Liver (tissue), 7 donors: ENCODE measurements at regions not wholly inside any gene's neighbourhood (a gene's known extent, or its start where the extent isn't known, plus 50 kb on each side); places are given as distances from the start of the nearest gene placed in this dataset.

Source experiments
- DNase-seq: peaks from one replicate; pipeline ENCODE4 v3.0.0-alpha.2; 2017; ENCODE audit warnings: low spot score
- H3K27ac ChIP-seq, 2 donors: one replicate each; pipeline ENCODE4 v1.7.0; 2013; ENCODE audit warnings: inconsistent platforms in 2 of 2, low read length in 2 of 2, control low read depth in 1 of 2, low read depth in 1 of 2, mild to moderate bottlenecking in 1 of 2
- H3K27me3 ChIP-seq, 4 donors: one replicate each; pipeline versions ENCODE4 v1.6.1 to v1.7.0; 2013; ENCODE audit warnings: low read length in 3 of 4, inconsistent platforms in 1 of 4, mild to moderate bottlenecking in 1 of 4, moderate library complexity in 1 of 4; ENCODE audit not compliant: control insufficient read depth in 4 of 4, insufficient read depth in 4 of 4
- H3K36me3 ChIP-seq, 4 donors: one replicate each; pipeline versions ENCODE4 v1.6.1 to v1.7.0; 2013; ENCODE audit warnings: low read length in 3 of 4, mild to moderate bottlenecking in 3 of 4, low read depth in 1 of 4, moderate library complexity in 1 of 4; ENCODE audit not compliant: control insufficient read depth in 4 of 4, insufficient read depth in 3 of 4
- H3K4me1 ChIP-seq, 4 donors: one replicate each; pipeline versions ENCODE4 v1.6.1 to v1.7.0; 2013; ENCODE audit warnings: low read length in 3 of 4, mild to moderate bottlenecking in 3 of 4, moderate library complexity in 1 of 4; ENCODE audit not compliant: control insufficient read depth in 4 of 4, insufficient read depth in 4 of 4
- H3K4me3 ChIP-seq, 3 donors: one replicate each; pipeline versions ENCODE4 v1.6.1 to v1.7.0; 2013; ENCODE audit warnings: low read length in 3 of 3, control low read depth in 1 of 3, low read depth in 1 of 3, mild to moderate bottlenecking in 1 of 3
- H3K9ac ChIP-seq, 2 donors: one replicate each; pipeline ENCODE4 v1.7.0; 2013; ENCODE audit warnings: low read length in 2 of 2, mild to moderate bottlenecking in 2 of 2, moderate library complexity in 2 of 2, control low read depth in 1 of 2, low read depth in 1 of 2
- H3K9me3 ChIP-seq, 4 donors: one replicate each; pipeline versions ENCODE4 v1.6.1 to v1.7.0; 2013; ENCODE audit warnings: low read length in 3 of 4; ENCODE audit not compliant: control insufficient read depth in 4 of 4
- FOXA2 ChIP-seq: IDR thresholded peaks from 2 replicates; pipeline ENCODE4 v1.6.1; 2016; ENCODE audit warnings: antibody characterized with exemption
- GABPA ChIP-seq, 2 donors: IDR thresholded peaks in 1 of 2; conservative IDR thresholded peaks in 1 of 2; 2 replicates each; pipeline ENCODE4 v1.6.1; 2016; ENCODE audit warnings: antibody characterized with exemption in 2 of 2, mild to moderate bottlenecking in 1 of 2, moderate library complexity in 1 of 2
- HNF4G ChIP-seq: IDR thresholded peaks from 2 replicates; pipeline ENCODE4 v1.6.1; 2016; ENCODE audit warnings: antibody characterized with exemption
- NR2F2 ChIP-seq: IDR thresholded peaks from 2 replicates; pipeline ENCODE4 v1.6.1; 2016; ENCODE audit warnings: antibody characterized with exemption
- RAD21 ChIP-seq, 2 donors: IDR thresholded peaks; 2 replicates each; pipeline ENCODE4 v1.6.1; 2016; ENCODE audit warnings: antibody characterized with exemption in 2 of 2, mild to moderate bottlenecking in 2 of 2
- TAF1 ChIP-seq: conservative IDR thresholded peaks from 2 replicates; pipeline ENCODE4 v1.6.1; 2016; ENCODE audit warnings: antibody characterized with exemption, mild to moderate bottlenecking
- YY1 ChIP-seq: IDR thresholded peaks from 2 replicates; pipeline ENCODE4 v1.6.1; 2016; ENCODE audit warnings: antibody characterized with exemption, mild to moderate bottlenecking
- WGBS: extraction: QIAGEN DNeasy Blood & Tissue Kit; methylation state at CpG from one replicate; pipeline ENCODE4 v1.1.7; 2013; 5-methylcytosine and 5-hydroxymethylcytosine counted together
- TF ChIP-seq, protein P1 (sequence below): IDR thresholded peaks from 2 replicates; pipeline ENCODE4 v1.6.1; 2016; ENCODE audit warnings: antibody characterized with exemption
- TF ChIP-seq, protein P2 (sequence below): IDR thresholded peaks from 2 replicates; pipeline ENCODE4 v1.6.1; 2016; ENCODE audit warnings: antibody characterized with exemption, mild to moderate bottlenecking
- donor health status: healthy.
- donor health status: healthy.
- donor health status: healthy.
- donor health status: healthy.

DNA sequence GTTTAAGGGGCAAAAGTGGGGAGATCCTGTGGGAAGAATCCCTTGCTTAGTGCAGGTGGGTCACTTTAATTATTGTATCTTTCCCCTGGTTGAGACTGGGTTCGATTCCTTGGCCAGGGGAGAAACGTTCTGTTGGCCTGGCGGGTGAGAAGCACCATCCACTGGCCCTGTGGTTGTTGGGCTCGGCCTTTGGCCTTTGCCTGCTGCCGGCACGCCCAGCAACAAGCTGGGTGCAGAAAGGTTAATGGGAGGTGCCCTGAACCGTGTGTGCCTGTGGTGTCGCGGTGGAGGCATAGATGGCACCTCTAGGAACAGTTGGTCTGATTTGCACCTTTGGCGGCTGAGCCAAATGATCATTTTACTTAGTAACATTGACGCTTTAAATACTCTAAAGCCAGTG, 363.6 kb upstream of the CNTNAP2 start:
- WGBS = 90% methylated on average over 11 of the region's 11 CpGs
- no peak overlapping the region for H3K9ac ChIP-seq
- peaks cover 0 to 3% (median 0%) of the 10 kb centered on the region in 4 donors for H3K9me3 ChIP-seq
- no peak overlapping the region for H3K4me3 ChIP-seq
- H3K27me3 ChIP-seq = no peaks in the 10 kb centered on the region
- H3K36me3 ChIP-seq = no peaks in the 10 kb centered on the region
- no peak overlapping the region for H3K27ac ChIP-seq
- no peak for DNase-seq
- TF ChIP-seq GABPA (IDR thresholded peaks at IDR 0.05 in 1 of 2, conservative IDR thresholded peaks at IDR 0.05 in 1 of 2) = no peak
- TF ChIP-seq, protein P1, sequence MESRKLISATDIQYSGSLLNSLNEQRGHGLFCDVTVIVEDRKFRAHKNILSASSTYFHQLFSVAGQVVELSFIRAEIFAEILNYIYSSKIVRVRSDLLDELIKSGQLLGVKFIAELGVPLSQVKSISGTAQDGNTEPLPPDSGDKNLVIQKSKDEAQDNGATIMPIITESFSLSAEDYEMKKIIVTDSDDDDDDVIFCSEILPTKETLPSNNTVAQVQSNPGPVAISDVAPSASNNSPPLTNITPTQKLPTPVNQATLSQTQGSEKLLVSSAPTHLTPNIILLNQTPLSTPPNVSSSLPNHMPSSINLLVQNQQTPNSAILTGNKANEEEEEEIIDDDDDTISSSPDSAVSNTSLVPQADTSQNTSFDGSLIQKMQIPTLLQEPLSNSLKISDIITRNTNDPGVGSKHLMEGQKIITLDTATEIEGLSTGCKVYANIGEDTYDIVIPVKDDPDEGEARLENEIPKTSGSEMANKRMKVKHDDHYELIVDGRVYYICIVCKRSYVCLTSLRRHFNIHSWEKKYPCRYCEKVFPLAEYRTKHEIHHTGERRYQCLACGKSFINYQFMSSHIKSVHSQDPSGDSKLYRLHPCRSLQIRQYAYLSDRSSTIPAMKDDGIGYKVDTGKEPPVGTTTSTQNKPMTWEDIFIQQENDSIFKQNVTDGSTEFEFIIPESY = no peak
- TF ChIP-seq, protein P2, sequence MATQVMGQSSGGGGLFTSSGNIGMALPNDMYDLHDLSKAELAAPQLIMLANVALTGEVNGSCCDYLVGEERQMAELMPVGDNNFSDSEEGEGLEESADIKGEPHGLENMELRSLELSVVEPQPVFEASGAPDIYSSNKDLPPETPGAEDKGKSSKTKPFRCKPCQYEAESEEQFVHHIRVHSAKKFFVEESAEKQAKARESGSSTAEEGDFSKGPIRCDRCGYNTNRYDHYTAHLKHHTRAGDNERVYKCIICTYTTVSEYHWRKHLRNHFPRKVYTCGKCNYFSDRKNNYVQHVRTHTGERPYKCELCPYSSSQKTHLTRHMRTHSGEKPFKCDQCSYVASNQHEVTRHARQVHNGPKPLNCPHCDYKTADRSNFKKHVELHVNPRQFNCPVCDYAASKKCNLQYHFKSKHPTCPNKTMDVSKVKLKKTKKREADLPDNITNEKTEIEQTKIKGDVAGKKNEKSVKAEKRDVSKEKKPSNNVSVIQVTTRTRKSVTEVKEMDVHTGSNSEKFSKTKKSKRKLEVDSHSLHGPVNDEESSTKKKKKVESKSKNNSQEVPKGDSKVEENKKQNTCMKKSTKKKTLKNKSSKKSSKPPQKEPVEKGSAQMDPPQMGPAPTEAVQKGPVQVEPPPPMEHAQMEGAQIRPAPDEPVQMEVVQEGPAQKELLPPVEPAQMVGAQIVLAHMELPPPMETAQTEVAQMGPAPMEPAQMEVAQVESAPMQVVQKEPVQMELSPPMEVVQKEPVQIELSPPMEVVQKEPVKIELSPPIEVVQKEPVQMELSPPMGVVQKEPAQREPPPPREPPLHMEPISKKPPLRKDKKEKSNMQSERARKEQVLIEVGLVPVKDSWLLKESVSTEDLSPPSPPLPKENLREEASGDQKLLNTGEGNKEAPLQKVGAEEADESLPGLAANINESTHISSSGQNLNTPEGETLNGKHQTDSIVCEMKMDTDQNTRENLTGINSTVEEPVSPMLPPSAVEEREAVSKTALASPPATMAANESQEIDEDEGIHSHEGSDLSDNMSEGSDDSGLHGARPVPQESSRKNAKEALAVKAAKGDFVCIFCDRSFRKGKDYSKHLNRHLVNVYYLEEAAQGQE = no peak
- no peaks in the 10 kb centered on the region for H3K4me1 ChIP-seq

DNA sequence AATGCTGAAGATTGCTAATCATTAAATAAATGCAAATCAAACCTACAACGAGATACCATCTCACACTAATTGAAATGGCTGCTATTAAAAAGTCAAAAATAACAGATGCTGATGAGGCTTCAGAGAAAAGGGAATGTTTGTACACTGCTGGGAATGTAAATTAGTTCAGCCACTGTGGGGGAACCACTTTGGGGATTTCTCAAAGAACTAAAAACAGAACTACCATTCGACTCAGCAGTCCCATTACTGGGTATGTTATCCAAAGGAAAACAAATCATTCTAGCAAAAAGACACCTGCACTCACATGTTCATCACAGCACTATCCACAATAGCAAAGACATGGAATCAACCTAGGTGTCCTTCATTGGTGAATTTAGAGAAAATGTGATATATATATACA, 379.0 kb upstream of the CNTNAP2 start:
- no peaks in the 10 kb centered on the region for H3K4me1 ChIP-seq
- no peak overlapping the region for H3K9ac ChIP-seq
- H3K27ac ChIP-seq = no peak overlapping the region
- TF ChIP-seq, protein P1 = no peak
- TF ChIP-seq YY1 (no peak), TAF1 (no peak), NR2F2 (no peak), FOXA2 (no peak), HNF4G (no peak), RAD21 (IDR thresholded peaks at IDR 0.05) (no peak)
- TF ChIP-seq, protein P2 = no peak
- H3K9me3 ChIP-seq = no peaks in the 10 kb centered on the region
- 78% methylated on average over 2 of the region's 2 CpGs for WGBS
- H3K4me3 ChIP-seq = no peak overlapping the region
- no peak for DNase-seq
- H3K36me3 ChIP-seq = no peaks in the 10 kb centered on the region
- no peaks in the 10 kb centered on the region for H3K27me3 ChIP-seq
